WTC11 (cell line): ENCODE measurements at regions not wholly inside any gene's neighbourhood (a gene's known extent, or its start where the extent isn't known, plus 50 kb on each side); places are given as distances from the start of the nearest gene placed in this dataset.

Experiments
- ATAC-seq: fragments of 200-7000 bp; cut with Tn5 transposase; 2 replicates; pipeline ENCODE4 v1.10.0; 2021; ENCODE audit warnings: mild to moderate bottlenecking, moderate library complexity
- CTCF ChIA-PET: fragments of 300-600 bp; sonication (Branson Sonifier 250); formaldehyde crosslinking; loops from one replicate; lab custom pipeline; 2021; ENCODE audit warnings: antibody characterized with exemption; lab: Charles Lee
- POLR2A ChIA-PET: fragments of 350-600 bp; sonication (Branson Sonifier 250); formaldehyde crosslinking; loops from one replicate; lab custom pipeline; 2021; ENCODE audit warnings: antibody characterized with exemption; lab: Charles Lee
- DNase-seq: peaks from one replicate; pipeline ENCODE4 v3.0.0; 2021; ENCODE audit warnings: low spot score
- H3K27ac Mint-ChIP-seq: 2 replicates; pipeline ENCODE4 v1.8.0; 2021; ENCODE audit warnings: mixed read lengths
- H3K27me3 Mint-ChIP-seq: 2 replicates; pipeline ENCODE4 v1.8.0; 2021; ENCODE audit warnings: low read depth, mild to moderate bottlenecking, moderate library complexity, mixed read lengths
- H3K36me3 Mint-ChIP-seq: 2 replicates; pipeline ENCODE4 v1.8.0; 2021; ENCODE audit warnings: mixed read lengths
- H3K4me1 Mint-ChIP-seq: 2 replicates; pipeline ENCODE4 v1.8.0; 2022; ENCODE audit warnings: mixed read lengths
- H3K4me3 Mint-ChIP-seq: 2 replicates; pipeline ENCODE4 v1.8.0; 2021; ENCODE audit warnings: mild to moderate bottlenecking, moderate library complexity, mixed read lengths
- H3K9me3 Mint-ChIP-seq: 2 replicates; pipeline ENCODE4 v1.8.0; 2021; ENCODE audit warnings: mixed read lengths
- ATF1 ChIP-seq: sonication (generic); formaldehyde crosslinking; IDR thresholded peaks from 2 replicates; pipeline ENCODE4 v1.8.1; 2023; ENCODE audit warnings: mild to moderate bottlenecking, moderate library complexity, missing genetic modification reagents
- CREM ChIP-seq: sonication (generic); formaldehyde crosslinking; IDR thresholded peaks from 2 replicates; pipeline ENCODE4 v1.8.1; 2022; ENCODE audit warnings: mild to moderate bottlenecking, missing genetic modification reagents, moderate library complexity
- ESRRA ChIP-seq: sonication (generic); formaldehyde crosslinking; IDR thresholded peaks from 2 replicates; pipeline ENCODE4 v1.8.1; 2022; ENCODE audit warnings: mild to moderate bottlenecking, missing genetic modification reagents, borderline replicate concordance
- GTF2I ChIP-seq: fragments of 250-450 bp; sonication (Bioruptor Pico); conservative IDR thresholded peaks from 2 replicates; pipeline ENCODE4 v1.4.0; 2021; ENCODE audit warnings: mild to moderate bottlenecking
- NR3C1 ChIP-seq: sonication (generic); formaldehyde crosslinking; conservative IDR thresholded peaks from 2 replicates; pipeline ENCODE4 v1.8.1; 2023; ENCODE audit warnings: low read depth, mild to moderate bottlenecking, missing genetic modification reagents
- OVOL2 ChIP-seq: fragments of 250-450 bp; sonication (Bioruptor Pico); IDR thresholded peaks from 2 replicates; pipeline ENCODE4 v1.9.0; 2021; ENCODE audit warnings: mild to moderate bottlenecking, borderline replicate concordance
- PRRX2 ChIP-seq: fragments of 250-450 bp; sonication (Bioruptor Pico); IDR thresholded peaks from 2 replicates; pipeline ENCODE4 v1.8.0; 2021; ENCODE audit warnings: mild to moderate bottlenecking
- RELA ChIP-seq: sonication (generic); formaldehyde crosslinking; IDR thresholded peaks from 2 replicates; pipeline ENCODE4 v1.8.1; 2022; ENCODE audit warnings: missing genetic modification reagents, mild to moderate bottlenecking, borderline replicate concordance
- SP1 ChIP-seq: sonication (generic); formaldehyde crosslinking; conservative IDR thresholded peaks from 2 replicates; pipeline ENCODE4 v1.8.1; 2022; ENCODE audit warnings: missing genetic modification reagents
- ZNF121 ChIP-seq: sonication (generic); formaldehyde crosslinking; IDR thresholded peaks from 2 replicates; pipeline ENCODE4 v1.8.0; 2023; ENCODE audit warnings: missing genetic modification reagents
- ZNF138 ChIP-seq: sonication (generic); formaldehyde crosslinking; conservative IDR thresholded peaks from 2 replicates; pipeline ENCODE4 v1.8.1; 2022; ENCODE audit warnings: mild to moderate bottlenecking, moderate library complexity, missing genetic modification reagents
- ZNF219 ChIP-seq: sonication (generic); formaldehyde crosslinking; IDR thresholded peaks from 2 replicates; pipeline ENCODE4 v1.8.0; 2023; ENCODE audit warnings: missing genetic modification reagents, mild to moderate bottlenecking, borderline replicate concordance
- ZNF416 ChIP-seq: fragments of 250-450 bp; sonication (Bioruptor Pico); IDR thresholded peaks from 2 replicates; pipeline ENCODE4 v1.9.0; 2021; ENCODE audit warnings: mild to moderate bottlenecking, inconsistent platforms
- TF ChIP-seq, protein P1 (sequence below): sonication (generic); formaldehyde crosslinking; IDR thresholded peaks from 2 replicates; pipeline ENCODE4 v1.8.0; 2022; ENCODE audit warnings: mild to moderate bottlenecking, missing genetic modification reagents
- TF ChIP-seq, protein P2 (sequence below): sonication (generic); formaldehyde crosslinking; IDR thresholded peaks from 2 replicates; pipeline ENCODE4 v1.8.0; 2022; ENCODE audit warnings: missing genetic modification reagents
- TF ChIP-seq, protein P3 (sequence below): sonication (generic); formaldehyde crosslinking; IDR thresholded peaks from 2 replicates; pipeline ENCODE4 v1.8.1; 2022; ENCODE audit warnings: low read depth, missing genetic modification reagents, borderline replicate concordance
- TF ChIP-seq, protein P4 (sequence below): fragments of 250-450 bp; sonication (Bioruptor Pico); IDR thresholded peaks from 2 replicates; pipeline ENCODE4 v1.9.0; 2021; ENCODE audit warnings: mild to moderate bottlenecking, borderline replicate concordance
- TF ChIP-seq, protein P5 (sequence below): sonication (generic); formaldehyde crosslinking; IDR thresholded peaks from 2 replicates; pipeline ENCODE4 v1.8.1; 2022; ENCODE audit warnings: mild to moderate bottlenecking, moderate library complexity, missing genetic modification reagents

DNA sequence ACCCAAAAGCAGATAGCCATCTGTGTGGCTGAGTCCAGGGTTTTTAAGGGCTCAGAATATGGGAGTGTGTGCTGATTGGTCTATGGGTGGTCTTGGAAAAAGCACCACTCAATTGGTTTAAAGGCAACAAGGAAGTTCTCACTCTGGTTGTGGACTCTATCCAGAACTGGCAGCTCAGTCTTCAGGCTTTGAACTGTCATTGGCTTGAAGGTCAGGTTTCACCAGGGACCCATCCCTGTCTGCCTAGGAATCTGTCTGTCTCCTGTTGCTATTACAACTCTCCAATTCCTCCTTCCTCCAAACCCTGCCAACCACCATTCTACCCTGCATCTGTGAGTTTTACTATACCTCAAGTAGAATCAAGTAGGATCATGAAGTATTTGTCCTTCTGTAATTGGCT lies 341.7 kb upstream of the ADGRL2 start (continued):
- TF ChIP-seq, protein P1, sequence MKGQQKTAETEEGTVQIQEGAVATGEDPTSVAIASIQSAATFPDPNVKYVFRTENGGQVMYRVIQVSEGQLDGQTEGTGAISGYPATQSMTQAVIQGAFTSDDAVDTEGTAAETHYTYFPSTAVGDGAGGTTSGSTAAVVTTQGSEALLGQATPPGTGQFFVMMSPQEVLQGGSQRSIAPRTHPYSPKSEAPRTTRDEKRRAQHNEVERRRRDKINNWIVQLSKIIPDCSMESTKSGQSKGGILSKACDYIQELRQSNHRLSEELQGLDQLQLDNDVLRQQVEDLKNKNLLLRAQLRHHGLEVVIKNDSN (CRISPR knock-in tag): no peak
- TF ChIP-seq GTF2I (CRISPR knock-in tag) (no peak), PRRX2 (no peak)

DNA sequence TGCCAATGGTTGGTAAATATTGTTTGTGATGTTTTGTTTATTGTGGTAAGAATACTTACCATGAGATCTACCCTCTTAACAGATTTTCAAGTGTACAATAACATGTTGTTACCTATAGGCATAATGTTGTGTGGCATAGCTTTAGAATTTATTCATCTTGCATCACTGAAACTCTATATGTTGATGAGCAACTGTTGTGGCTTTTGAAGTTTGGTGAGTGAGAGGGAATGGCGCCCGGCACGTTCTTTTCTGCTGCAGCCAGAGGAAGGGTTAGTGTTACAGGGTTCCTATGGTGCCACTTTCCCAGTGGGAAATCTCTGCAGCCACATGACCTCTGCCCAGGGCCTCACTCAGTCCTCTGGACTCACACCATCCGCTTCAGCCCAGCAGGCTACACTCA lies 342.5 kb upstream of the ADGRL2 start:
- Mint-ChIP-seq H3K27me3 (no peaks in the 10 kb centered on the region), H3K4me3 (no peak overlapping the region)
- CTCF ChIA-PET: no interaction called here

More for the DNA sequence above, 342.5 kb upstream of the ADGRL2 start:
- TF ChIP-seq, protein P2, sequence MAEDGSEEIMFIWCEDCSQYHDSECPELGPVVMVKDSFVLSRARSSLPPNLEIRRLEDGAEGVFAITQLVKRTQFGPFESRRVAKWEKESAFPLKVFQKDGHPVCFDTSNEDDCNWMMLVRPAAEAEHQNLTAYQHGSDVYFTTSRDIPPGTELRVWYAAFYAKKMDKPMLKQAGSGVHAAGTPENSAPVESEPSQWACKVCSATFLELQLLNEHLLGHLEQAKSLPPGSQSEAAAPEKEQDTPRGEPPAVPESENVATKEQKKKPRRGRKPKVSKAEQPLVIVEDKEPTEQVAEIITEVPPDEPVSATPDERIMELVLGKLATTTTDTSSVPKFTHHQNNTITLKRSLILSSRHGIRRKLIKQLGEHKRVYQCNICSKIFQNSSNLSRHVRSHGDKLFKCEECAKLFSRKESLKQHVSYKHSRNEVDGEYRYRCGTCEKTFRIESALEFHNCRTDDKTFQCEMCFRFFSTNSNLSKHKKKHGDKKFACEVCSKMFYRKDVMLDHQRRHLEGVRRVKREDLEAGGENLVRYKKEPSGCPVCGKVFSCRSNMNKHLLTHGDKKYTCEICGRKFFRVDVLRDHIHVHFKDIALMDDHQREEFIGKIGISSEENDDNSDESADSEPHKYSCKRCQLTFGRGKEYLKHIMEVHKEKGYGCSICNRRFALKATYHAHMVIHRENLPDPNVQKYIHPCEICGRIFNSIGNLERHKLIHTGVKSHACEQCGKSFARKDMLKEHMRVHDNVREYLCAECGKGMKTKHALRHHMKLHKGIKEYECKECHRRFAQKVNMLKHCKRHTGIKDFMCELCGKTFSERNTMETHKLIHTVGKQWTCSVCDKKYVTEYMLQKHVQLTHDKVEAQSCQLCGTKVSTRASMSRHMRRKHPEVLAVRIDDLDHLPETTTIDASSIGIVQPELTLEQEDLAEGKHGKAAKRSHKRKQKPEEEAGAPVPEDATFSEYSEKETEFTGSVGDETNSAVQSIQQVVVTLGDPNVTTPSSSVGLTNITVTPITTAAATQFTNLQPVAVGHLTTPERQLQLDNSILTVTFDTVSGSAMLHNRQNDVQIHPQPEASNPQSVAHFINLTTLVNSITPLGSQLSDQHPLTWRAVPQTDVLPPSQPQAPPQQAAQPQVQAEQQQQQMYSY (CRISPR knock-in tag): no peak
- TF ChIP-seq ZNF138 (CRISPR knock-in tag) (no peak), ZNF219 (no peak), SP1 (CRISPR knock-in tag) (no peak), ATF1 (CRISPR knock-in tag) (no peak), NR3C1 (CRISPR knock-in tag) (no peak), ZNF121 (no peak), RELA (CRISPR knock-in tag) (no peak), OVOL2 (CRISPR knock-in tag) (no peak), ZNF416 (CRISPR knock-in tag) (no peak), ESRRA (CRISPR knock-in tag) (no peak), CREM (no peak), PRRX2 (no peak)
- TF ChIP-seq, protein P3, sequence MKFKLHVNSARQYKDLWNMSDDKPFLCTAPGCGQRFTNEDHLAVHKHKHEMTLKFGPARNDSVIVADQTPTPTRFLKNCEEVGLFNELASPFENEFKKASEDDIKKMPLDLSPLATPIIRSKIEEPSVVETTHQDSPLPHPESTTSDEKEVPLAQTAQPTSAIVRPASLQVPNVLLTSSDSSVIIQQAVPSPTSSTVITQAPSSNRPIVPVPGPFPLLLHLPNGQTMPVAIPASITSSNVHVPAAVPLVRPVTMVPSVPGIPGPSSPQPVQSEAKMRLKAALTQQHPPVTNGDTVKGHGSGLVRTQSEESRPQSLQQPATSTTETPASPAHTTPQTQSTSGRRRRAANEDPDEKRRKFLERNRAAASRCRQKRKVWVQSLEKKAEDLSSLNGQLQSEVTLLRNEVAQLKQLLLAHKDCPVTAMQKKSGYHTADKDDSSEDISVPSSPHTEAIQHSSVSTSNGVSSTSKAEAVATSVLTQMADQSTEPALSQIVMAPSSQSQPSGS (CRISPR knock-in tag): no peak
- TF ChIP-seq, protein P4, sequence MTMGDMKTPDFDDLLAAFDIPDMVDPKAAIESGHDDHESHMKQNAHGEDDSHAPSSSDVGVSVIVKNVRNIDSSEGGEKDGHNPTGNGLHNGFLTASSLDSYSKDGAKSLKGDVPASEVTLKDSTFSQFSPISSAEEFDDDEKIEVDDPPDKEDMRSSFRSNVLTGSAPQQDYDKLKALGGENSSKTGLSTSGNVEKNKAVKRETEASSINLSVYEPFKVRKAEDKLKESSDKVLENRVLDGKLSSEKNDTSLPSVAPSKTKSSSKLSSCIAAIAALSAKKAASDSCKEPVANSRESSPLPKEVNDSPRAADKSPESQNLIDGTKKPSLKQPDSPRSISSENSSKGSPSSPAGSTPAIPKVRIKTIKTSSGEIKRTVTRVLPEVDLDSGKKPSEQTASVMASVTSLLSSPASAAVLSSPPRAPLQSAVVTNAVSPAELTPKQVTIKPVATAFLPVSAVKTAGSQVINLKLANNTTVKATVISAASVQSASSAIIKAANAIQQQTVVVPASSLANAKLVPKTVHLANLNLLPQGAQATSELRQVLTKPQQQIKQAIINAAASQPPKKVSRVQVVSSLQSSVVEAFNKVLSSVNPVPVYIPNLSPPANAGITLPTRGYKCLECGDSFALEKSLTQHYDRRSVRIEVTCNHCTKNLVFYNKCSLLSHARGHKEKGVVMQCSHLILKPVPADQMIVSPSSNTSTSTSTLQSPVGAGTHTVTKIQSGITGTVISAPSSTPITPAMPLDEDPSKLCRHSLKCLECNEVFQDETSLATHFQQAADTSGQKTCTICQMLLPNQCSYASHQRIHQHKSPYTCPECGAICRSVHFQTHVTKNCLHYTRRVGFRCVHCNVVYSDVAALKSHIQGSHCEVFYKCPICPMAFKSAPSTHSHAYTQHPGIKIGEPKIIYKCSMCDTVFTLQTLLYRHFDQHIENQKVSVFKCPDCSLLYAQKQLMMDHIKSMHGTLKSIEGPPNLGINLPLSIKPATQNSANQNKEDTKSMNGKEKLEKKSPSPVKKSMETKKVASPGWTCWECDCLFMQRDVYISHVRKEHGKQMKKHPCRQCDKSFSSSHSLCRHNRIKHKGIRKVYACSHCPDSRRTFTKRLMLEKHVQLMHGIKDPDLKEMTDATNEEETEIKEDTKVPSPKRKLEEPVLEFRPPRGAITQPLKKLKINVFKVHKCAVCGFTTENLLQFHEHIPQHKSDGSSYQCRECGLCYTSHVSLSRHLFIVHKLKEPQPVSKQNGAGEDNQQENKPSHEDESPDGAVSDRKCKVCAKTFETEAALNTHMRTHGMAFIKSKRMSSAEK (CRISPR knock-in tag): no peak
- TF ChIP-seq, protein P5, sequence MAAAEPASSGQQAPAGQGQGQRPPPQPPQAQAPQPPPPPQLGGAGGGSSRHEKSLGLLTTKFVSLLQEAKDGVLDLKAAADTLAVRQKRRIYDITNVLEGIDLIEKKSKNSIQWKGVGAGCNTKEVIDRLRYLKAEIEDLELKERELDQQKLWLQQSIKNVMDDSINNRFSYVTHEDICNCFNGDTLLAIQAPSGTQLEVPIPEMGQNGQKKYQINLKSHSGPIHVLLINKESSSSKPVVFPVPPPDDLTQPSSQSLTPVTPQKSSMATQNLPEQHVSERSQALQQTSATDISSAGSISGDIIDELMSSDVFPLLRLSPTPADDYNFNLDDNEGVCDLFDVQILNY (CRISPR knock-in tag): no peak
- Mint-ChIP-seq H3K4me1 (peaks cover 17% of the 10 kb centered on the region), H3K36me3 (no peaks in the 10 kb centered on the region), H3K9me3 (peaks cover 8% of the 10 kb centered on the region; the same call in 1 of the 2 replicates), H3K27ac (no peak overlapping the region)
- POLR2A ChIA-PET: no interaction called here
- ATAC-seq (no peak), DNase-seq (no peak)
